GM19099 (cell line): ENCODE measurements at regions not wholly inside any gene's neighbourhood (a gene's known extent, or its start where the extent isn't known, plus 50 kb on each side); places are given as distances from the start of the nearest gene placed in this dataset.

Experiments
- POLR2A ChIP-seq: IDR thresholded peaks from 3 replicates; pipeline ENCODE4 v1.6.1; 2011; ENCODE audit warnings: low read depth; ENCODE audit not compliant: insufficient read length; ENCODE audit errors: extremely low read depth

- no peak for TF ChIP-seq POLR2A
Observed at GRCh38 chr4:3854661-3855060, 88.5 kb downstream of the ADRA2C start.

GRCh38 chr4:3855646-3856045 lies 89.5 kb downstream of the ADRA2C start:
- no peak for TF ChIP-seq POLR2A

DNA sequence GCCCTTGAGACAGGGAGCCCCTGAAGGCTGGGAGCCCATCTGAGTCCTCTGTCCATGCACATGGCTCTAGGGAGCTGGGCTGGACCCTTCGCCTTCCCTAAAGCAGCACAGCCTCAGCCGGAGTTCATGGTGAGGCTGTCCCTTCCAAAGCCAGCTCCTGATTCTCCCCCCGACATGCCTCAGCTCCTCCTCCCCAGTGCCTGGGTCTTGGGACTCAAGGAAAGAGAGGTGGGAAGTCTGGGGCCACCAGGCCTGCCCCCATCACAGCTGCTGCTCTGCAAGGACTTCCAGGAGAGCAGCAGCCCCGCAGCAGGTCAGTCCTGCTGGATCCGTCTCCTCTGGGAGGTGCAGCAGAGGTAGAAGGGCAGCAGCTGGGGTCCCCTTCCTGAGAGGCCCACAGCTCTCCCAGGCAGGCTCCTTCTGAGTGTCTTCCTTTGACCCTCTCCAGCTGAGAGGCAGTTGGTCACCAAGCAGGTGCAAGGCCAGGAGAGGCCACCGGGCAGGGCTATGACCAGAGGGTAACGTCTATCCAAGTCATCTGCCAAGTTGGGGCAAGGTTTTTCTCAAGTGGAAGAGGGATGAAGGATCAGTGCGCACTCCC lies 90.5 kb downstream of the ADRA2C start:
- no peak for TF ChIP-seq POLR2A

GRCh38 chr4:3857269-3857926 lies 91.2 kb downstream of the ADRA2C start:
- no peak for TF ChIP-seq POLR2A

GRCh38 chr4:3858046-3858730 lies 92.0 kb downstream of the ADRA2C start:
- no peak for TF ChIP-seq POLR2A

DNA sequence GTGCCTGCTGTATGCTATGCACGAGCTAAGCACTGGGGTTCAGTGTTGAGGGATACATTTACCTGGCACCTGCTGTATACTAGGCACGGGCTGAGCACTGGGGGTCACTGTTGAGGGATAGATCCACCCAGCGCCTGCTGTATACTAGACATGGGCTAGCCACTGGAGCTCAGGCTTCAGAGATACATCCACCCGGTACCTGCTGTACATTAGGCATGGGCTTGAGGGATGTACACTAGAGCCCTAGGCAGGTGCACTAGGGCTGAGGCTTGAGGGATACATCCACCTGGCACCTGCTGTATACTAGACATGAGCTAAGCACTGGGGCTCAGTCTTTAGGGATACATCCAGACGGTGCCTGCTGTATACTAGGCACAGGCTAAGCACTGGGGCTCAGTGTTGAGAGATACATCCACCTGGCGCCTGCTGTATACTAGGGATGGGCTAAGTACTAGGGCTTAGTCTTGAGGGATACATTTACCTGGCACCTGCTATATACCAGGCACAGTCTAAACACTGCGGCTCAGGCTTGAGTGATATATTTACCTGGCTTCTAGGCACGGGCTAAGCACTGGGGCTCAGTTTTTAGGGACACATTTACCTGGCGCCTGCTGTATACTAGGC lies 92.7 kb downstream of the ADRA2C start:
- no peak for TF ChIP-seq POLR2A

DNA sequence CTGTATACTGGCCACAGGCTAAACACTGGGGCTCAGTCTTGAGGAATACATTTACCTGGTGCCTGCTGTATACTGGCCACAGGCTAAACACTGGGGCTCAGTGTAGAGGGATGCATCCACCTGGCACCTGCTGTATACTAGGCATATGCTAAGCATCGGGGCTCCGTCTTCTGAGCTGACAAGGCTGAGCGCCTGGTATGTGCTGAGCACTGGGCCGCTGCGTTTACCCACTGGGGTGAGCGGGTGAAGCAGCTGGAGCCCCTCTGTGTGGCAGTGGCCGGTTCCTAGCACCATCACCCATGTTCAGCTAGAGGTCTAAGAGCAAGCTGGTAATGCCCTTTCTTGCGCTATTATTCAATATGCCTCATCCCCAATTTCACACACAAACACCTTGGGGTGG lies 93.4 kb downstream of the ADRA2C start:
- no peak for TF ChIP-seq POLR2A

- no peak for TF ChIP-seq POLR2A
Observed at GRCh38 chr4:3860061-3860912, 94.1 kb downstream of the ADRA2C start.

GRCh38 chr4:3860913-3861636 lies 94.9 kb downstream of the ADRA2C start:
- TF ChIP-seq POLR2A, result no peak

DNA sequence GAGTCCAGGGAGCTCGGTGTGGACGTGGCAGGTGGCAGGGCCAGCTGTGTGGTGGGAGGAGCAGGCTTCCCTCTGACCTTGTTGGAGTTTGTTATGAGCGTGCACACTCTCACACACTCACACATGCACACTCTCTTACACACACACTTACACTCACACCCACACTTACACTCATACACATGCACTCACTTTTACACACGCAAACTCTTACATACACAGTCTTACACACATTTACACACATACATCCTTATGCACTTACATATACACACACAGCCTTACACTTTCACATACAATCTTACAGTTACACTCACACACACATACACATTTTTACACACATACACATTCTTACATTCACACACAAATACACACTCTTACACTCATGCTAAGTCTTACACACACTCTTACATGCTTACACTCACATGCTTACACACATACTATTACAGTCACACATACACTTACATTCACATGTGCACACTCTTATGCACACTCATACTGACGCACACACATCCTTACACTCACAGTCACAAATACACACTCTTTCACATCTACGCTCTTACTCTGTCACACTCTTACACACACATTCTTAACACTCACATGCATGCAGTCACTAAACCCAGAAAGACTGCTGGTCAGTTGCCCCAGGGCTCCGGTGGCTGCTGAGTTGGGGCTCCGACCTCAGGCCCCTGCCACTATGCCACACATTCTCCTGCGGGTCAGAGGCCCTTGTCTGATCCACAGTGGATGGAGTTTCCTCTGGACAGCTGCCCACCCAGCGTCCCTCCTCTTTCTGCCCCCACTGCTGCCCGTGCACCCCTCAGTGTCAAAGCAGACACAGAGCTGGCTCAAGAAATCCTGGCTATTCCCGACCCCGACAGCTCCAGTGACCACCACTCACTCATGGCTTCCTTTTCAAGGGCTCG lies 95.8 kb downstream of the ADRA2C start:
- TF ChIP-seq POLR2A, result no peak

- TF ChIP-seq POLR2A, result no peak
Observed at GRCh38 chr4:3862640-3863420, 96.6 kb downstream of the ADRA2C start.
